ENCODE measurements at regions not wholly inside any gene's neighbourhood (a gene's known extent, or its start where the extent isn't known, plus 50 kb on each side); places are given as distances from the start of the nearest gene placed in this dataset.

DNA sequence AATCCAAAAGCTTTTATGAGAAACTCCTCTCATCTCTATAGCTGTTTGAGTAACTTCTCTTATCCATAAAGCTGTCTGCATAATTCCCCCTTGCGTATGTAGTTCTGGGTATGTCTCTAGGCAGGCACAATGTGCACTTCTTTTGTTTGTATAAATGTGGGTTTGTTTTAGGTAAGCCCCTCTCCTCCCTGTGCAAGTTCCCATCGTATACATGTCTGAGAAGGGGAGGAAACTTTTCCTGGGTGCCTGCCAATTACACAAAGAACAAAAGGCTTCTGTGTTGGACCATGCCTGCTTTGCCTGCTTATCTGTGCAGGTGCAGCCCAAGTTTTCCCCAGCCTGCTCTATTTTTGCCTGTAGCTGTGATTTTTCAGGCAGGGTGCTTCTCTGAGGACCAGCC lies 96.7 kb downstream of the CCER1 start:
- Histone ChIP-seq H3K4me1 (ENCODE audit: low read depth) (no peaks in the 10 kb centered on the region), H3K9me3 (no peaks in the 10 kb centered on the region), H3K36me3 (ENCODE audit: low read depth) (no peaks in the 10 kb centered on the region), H3K4me3 (no peak overlapping the region)
- intact Hi-C loops (cut with DNase I, micrococcal nuclease), result no loop called here
- DNase-seq (peak in 1 of 3 donors; percentile 48), ATAC-seq (peak; percentile 91)
- TF ChIP-seq CTCF (IDR thresholded peaks at IDR 0.05), result no peak

- H3K4me1 ChIP-seq (ENCODE audit: low read depth), result no peaks in the 10 kb centered on the region
- no peak overlapping the region for H3K4me3 ChIP-seq
- intact Hi-C loops (cut with DNase I, micrococcal nuclease), result no loop called here
- H3K9me3 ChIP-seq, result no peaks in the 10 kb centered on the region
- DNase-seq (no peak), ATAC-seq (no peak)
- H3K36me3 ChIP-seq (ENCODE audit: low read depth), result no peaks in the 10 kb centered on the region
- TF ChIP-seq CTCF (IDR thresholded peaks at IDR 0.05), result no peak
These were observed 99.4 kb downstream of the CCER1 start for GRCh38 chr12:90855534-90855933.

DNA sequence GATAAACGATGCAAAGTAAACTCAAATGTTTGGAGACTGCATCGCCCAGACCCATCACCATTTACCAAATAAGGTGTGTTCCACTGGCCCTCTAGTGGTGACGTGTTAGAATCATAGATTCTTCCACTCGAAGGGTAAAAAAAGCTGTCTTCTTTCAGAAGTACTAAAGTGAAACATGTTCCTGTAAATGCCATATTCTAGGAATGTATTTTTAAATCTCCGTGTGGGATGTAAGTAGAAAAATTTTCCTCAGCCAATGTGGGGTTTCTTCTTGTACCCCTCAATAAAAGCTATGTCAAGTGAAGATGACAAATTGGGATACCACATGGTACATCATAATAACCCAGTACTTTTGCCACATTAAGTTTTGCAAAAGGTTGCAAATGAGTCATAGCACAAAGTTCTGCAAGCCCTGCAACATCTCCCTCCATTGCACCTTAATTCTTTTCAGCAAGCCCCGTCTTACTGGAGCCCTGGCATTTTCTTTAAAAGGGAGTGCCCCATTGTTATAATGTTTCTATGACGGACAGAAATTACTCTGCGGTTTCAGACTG lies 100.8 kb downstream of the CCER1 start:
- TF ChIP-seq CTCF (IDR thresholded peaks at IDR 0.05), result peak; percentile 40
- intact Hi-C loops (cut with DNase I, micrococcal nuclease), result no loop called here
- ATAC-seq, result peak; percentile 58
- Histone ChIP-seq H3K9me3 (no peaks in the 10 kb centered on the region), H3K4me3 (no peak overlapping the region), H3K4me1 (ENCODE audit: low read depth) (no peaks in the 10 kb centered on the region), H3K36me3 (ENCODE audit: low read depth) (no peaks in the 10 kb centered on the region)
- peak in 1 of 3 donors; percentile 42 for DNase-seq

GRCh38 chr12:90851800-90852718 lies 102.9 kb downstream of the CCER1 start:
- TF ChIP-seq CTCF (IDR thresholded peaks at IDR 0.05), result no peak
- Histone ChIP-seq H3K36me3 (ENCODE audit: low read depth) (no peaks in the 10 kb centered on the region), H3K4me1 (ENCODE audit: low read depth) (no peaks in the 10 kb centered on the region), H3K4me3 (no peak overlapping the region), H3K9me3 (no peaks in the 10 kb centered on the region)
- DNase-seq (no peak), ATAC-seq (no peak)
- intact Hi-C loops (cut with DNase I, micrococcal nuclease), result no loop called here

- TF ChIP-seq CTCF (IDR thresholded peaks at IDR 0.05), result no peak
- ATAC-seq (no peak), DNase-seq (no peak)
- Histone ChIP-seq H3K9me3 (no peaks in the 10 kb centered on the region), H3K36me3 (ENCODE audit: low read depth) (no peaks in the 10 kb centered on the region), H3K4me1 (ENCODE audit: low read depth) (no peaks in the 10 kb centered on the region), H3K4me3 (no peak overlapping the region)
- intact Hi-C loops (cut with DNase I, micrococcal nuclease), result no loop called here
These were observed 112.5 kb downstream of the CCER1 start for GRCh38 chr12:90842477-90842876.

Measured in mucosa of descending colon (tissue), 3 donors.